HG03064 (cell line): ENCODE measurements at regions not wholly inside any gene's neighbourhood (a gene's known extent, or its start where the extent isn't known, plus 50 kb on each side); places are given as distances from the start of the nearest gene placed in this dataset.

Experiments
- ATAC-seq: cut with Tn5 transposase; IDR thresholded peaks from one replicate; pipeline ENCODE4 v1.9.1; 2021; ENCODE audit warnings: low read depth; ENCODE audit not compliant: unreplicated experiment

GRCh38 chr9:86469476-86470250, 115.5 kb upstream of the TUT7 start:
- ATAC-seq, result no peak

GRCh38 chr9:86464242-86464641, 110.0 kb upstream of the TUT7 start:
- ATAC-seq, result no peak

GRCh38 chr9:86460216-86461002, 106.2 kb upstream of the TUT7 start:
- ATAC-seq, result no peak

- ATAC-seq, result no peak
Observed at GRCh38 chr9:86459599-86460155, 105.5 kb upstream of the TUT7 start.

- ATAC-seq, result no peak
Observed at GRCh38 chr9:86459191-86459590, 105.0 kb upstream of the TUT7 start.

- ATAC-seq, result no peak
Observed at GRCh38 chr9:86458191-86458855, 104.1 kb upstream of the TUT7 start.

- ATAC-seq, result no peak
Observed at GRCh38 chr9:86456416-86456815, 102.2 kb upstream of the TUT7 start.

- no peak for ATAC-seq
Observed at GRCh38 chr9:86454701-86455615, 100.7 kb upstream of the TUT7 start.

GRCh38 chr9:86452201-86452828, 98.1 kb upstream of the TUT7 start:
- ATAC-seq, result no peak

GRCh38 chr9:86449246-86449645, 95.0 kb upstream of the TUT7 start:
- no peak for ATAC-seq

- no peak for ATAC-seq
Observed at GRCh38 chr9:86445671-86446070, 91.5 kb upstream of the TUT7 start.

- no peak for ATAC-seq
Observed at GRCh38 chr9:86443992-86444391, 89.8 kb upstream of the TUT7 start.

GRCh38 chr9:86434039-86434726, 80.0 kb upstream of the TUT7 start:
- no peak for ATAC-seq

GRCh38 chr9:86424251-86424891, 70.2 kb upstream of the TUT7 start:
- no peak for ATAC-seq

- ATAC-seq, result no peak
Observed at GRCh38 chr9:86413971-86414880, 60.0 kb upstream of the TUT7 start.

- no peak for ATAC-seq
Observed at GRCh38 chr9:86410281-86410680, 56.1 kb upstream of the TUT7 start.

- no peak for ATAC-seq
Observed at GRCh38 chr9:86408121-86408520, 53.9 kb upstream of the TUT7 start.

GRCh38 chr9:86407022-86407421, 52.8 kb upstream of the TUT7 start:
- ATAC-seq, result no peak
